Prostate gland (tissue), 2 donors: ENCODE measurements at regions not wholly inside any gene's neighbourhood (a gene's known extent, or its start where the extent isn't known, plus 50 kb on each side); places are given as distances from the start of the nearest gene placed in this dataset.

Experiments
- DNase-seq: peaks from one replicate; pipeline ENCODE4 v3.0.0-alpha.2; 2019; ENCODE audit warnings: low spot score
- H3K27ac ChIP-seq, 2 donors: fragments of 200-600 bp; sonication (generic); 2 replicates each; pipeline ENCODE4 v1.5.1; 2017 to 2019
- H3K27me3 ChIP-seq: fragments of 200-600 bp; sonication (generic); replicated peaks from 2 replicates; pipeline ENCODE4 v1.5.1; 2019; ENCODE audit not compliant: insufficient read depth
- H3K36me3 ChIP-seq, 2 donors: fragments of 200-600 bp; sonication (generic); 1 replicate in 1 of 2; 2 replicates in 1 of 2; pipeline versions ENCODE4 v1.5.1 to v1.8.1; 2017 to 2019
- H3K4me1 ChIP-seq: fragments of 200-600 bp; sonication (generic); replicated peaks from 2 replicates; pipeline ENCODE4 v1.5.1; 2019
- H3K4me3 ChIP-seq, 2 donors: fragments of 200-600 bp; sonication (generic); 2 replicates each; pipeline ENCODE4 v1.5.1; 2017 to 2019
- H3K9me3 ChIP-seq: fragments of 200-600 bp; sonication (generic); 2 replicates; pipeline ENCODE4 v1.5.1; 2017
- CTCF ChIP-seq, 4 experiments: fragments of 200-600 bp in 2 of 4; fragments of 450-650 bp in 2 of 4; sonication (generic) in 2 of 4; IDR thresholded peaks; 1 replicate in 3 of 4; 2 replicates in 1 of 4; pipeline ENCODE4 v1.5.1; 2016 to 2019; ENCODE audit warnings: antibody characterized with exemption in 4 of 4, mild to moderate bottlenecking in 2 of 4, moderate library complexity in 2 of 4
- POLR2A ChIP-seq: fragments of 450-650 bp; IDR thresholded peaks from one replicate; pipeline ENCODE4 v1.6.1; 2016; ENCODE audit warnings: antibody characterized with exemption, mild to moderate bottlenecking
- POLR2AphosphoS5 ChIP-seq: sonication (generic); formaldehyde crosslinking; IDR thresholded peaks from one replicate; pipeline ENCODE4 v1.6.1; 2017; ENCODE audit warnings: antibody characterized with exemption
- WGBS: methylation state at CpG from one replicate; pipeline ENCODE4 v1.1.5; 2018; 5-methylcytosine and 5-hydroxymethylcytosine counted together
- intact Hi-C: fragments of 100-400 bp; cut with DNase I; formaldehyde crosslinking; loops from one replicate; pipeline ENCODE4 v1.14.2; 2022

- TF ChIP-seq POLR2AphosphoS5 (no peak), POLR2A (no peak), CTCF (IDR thresholded peaks at IDR 0.05) (no peak)
- no peak for DNase-seq
- H3K4me3 ChIP-seq: no peak overlapping the region
Observed at GRCh38 chr2:235360446-235360845, 133.4 kb upstream of the AGAP1 start.

GRCh38 chr2:235365743-235366142, 128.1 kb upstream of the AGAP1 start:
- Histone ChIP-seq H3K9me3 (no peaks in the 10 kb centered on the region), H3K27ac (no peak overlapping the region), H3K4me1 (no peaks in the 10 kb centered on the region), H3K36me3 (no peaks in the 10 kb centered on the region), H3K4me3 (no peak overlapping the region), H3K27me3 (no peaks in the 10 kb centered on the region)
- intact Hi-C loops: no loop called here
- 43% methylated on average over 4 of the region's 4 CpGs for WGBS
- TF ChIP-seq CTCF (IDR thresholded peaks at IDR 0.05) (no peak), POLR2A (no peak), POLR2AphosphoS5 (no peak)
- DNase-seq: no peak

More at GRCh38 chr2:235360446-235360845, 133.4 kb upstream of the AGAP1 start:
- Histone ChIP-seq H3K4me1 (no peaks in the 10 kb centered on the region), H3K27ac (no peak overlapping the region), H3K27me3 (no peaks in the 10 kb centered on the region), H3K36me3 (no peaks in the 10 kb centered on the region), H3K9me3 (no peaks in the 10 kb centered on the region)
- 95% methylated on average over 4 of the region's 4 CpGs for WGBS
- intact Hi-C loops: no loop called here

- Histone ChIP-seq H3K4me3 (no peak overlapping the region), H3K4me1 (no peaks in the 10 kb centered on the region), H3K36me3 (no peaks in the 10 kb centered on the region), H3K27me3 (no peaks in the 10 kb centered on the region), H3K27ac (no peak overlapping the region), H3K9me3 (no peaks in the 10 kb centered on the region)
- no peak for TF ChIP-seq POLR2A
- intact Hi-C loops: no loop called here
- DNase-seq: no peak
- WGBS: 62% methylated on average over 6 of the region's 6 CpGs
Observed at GRCh38 chr2:235366390-235366789, 127.5 kb upstream of the AGAP1 start.

GRCh38 chr2:235366807-235367206, 127.0 kb upstream of the AGAP1 start:
- H3K27ac ChIP-seq: no peak overlapping the region
- intact Hi-C loops: no loop called here
- no peaks in the 10 kb centered on the region for H3K36me3 ChIP-seq

GRCh38 chr2:235371018-235371417, 122.8 kb upstream of the AGAP1 start:
- no peaks in the 10 kb centered on the region for H3K36me3 ChIP-seq
- intact Hi-C loops: no loop called here
- WGBS: 82% methylated on average over 5 of the region's 5 CpGs
- H3K27me3 ChIP-seq: no peaks in the 10 kb centered on the region
- no peak overlapping the region for H3K4me3 ChIP-seq
- TF ChIP-seq CTCF (IDR thresholded peaks at IDR 0.05) (no peak), POLR2AphosphoS5 (no peak), POLR2A (no peak)
- no peaks in the 10 kb centered on the region for H3K4me1 ChIP-seq
- DNase-seq: no peak
- no peaks in the 10 kb centered on the region for H3K9me3 ChIP-seq
- H3K27ac ChIP-seq: no peak overlapping the region

More at GRCh38 chr2:235366807-235367206, 127.0 kb upstream of the AGAP1 start:
- no peak overlapping the region for H3K4me3 ChIP-seq
- TF ChIP-seq POLR2AphosphoS5 (no peak), POLR2A (no peak)
- 82% methylated on average over 8 of the region's 8 CpGs for WGBS
- H3K4me1 ChIP-seq: no peaks in the 10 kb centered on the region
- no peaks in the 10 kb centered on the region for H3K27me3 ChIP-seq
- DNase-seq: no peak
- no peaks in the 10 kb centered on the region for H3K9me3 ChIP-seq

- intact Hi-C loops: no loop called here
Observed at GRCh38 chr2:235373171-235373570, 120.7 kb upstream of the AGAP1 start.

More at GRCh38 chr2:235373171-235373570, 120.7 kb upstream of the AGAP1 start:
- no peak overlapping the region for H3K4me3 ChIP-seq
- H3K4me1 ChIP-seq: no peaks in the 10 kb centered on the region
- no peak for DNase-seq
- 85% methylated on average over 2 of the region's 2 CpGs for WGBS
- no peak overlapping the region for H3K27ac ChIP-seq
- H3K36me3 ChIP-seq: no peaks in the 10 kb centered on the region
- no peaks in the 10 kb centered on the region for H3K27me3 ChIP-seq
- TF ChIP-seq CTCF (IDR thresholded peaks at IDR 0.05) (no peak), POLR2A (no peak), POLR2AphosphoS5 (no peak)
- H3K9me3 ChIP-seq: no peaks in the 10 kb centered on the region
